ENCODE measurements at regions not wholly inside any gene's neighbourhood (a gene's known extent, or its start where the extent isn't known, plus 50 kb on each side); places are given as distances from the start of the nearest gene placed in this dataset.

DNA sequence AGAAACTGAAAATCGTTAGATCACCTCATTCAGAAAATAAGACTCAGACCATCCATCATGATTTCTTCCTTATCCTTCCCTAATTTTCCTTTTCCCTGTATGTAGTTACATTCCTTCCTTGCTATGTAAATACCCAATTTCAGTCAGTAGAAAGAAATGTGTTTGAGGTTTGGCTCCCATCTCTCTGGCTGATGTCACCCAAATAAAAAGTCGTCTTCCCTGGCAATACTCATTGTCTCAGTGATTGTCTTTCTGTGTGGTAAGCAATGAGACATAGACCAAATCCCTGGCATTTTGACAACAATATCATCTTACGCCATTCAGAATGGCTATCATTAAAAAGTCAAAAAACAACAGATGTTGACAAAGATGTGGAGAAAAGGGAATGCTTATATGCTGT is 303.9 kb upstream of the EDIL3 start:
- peak; percentile 52 for DNase-seq (ENCODE audit: low read depth, low spot score)

DNA sequence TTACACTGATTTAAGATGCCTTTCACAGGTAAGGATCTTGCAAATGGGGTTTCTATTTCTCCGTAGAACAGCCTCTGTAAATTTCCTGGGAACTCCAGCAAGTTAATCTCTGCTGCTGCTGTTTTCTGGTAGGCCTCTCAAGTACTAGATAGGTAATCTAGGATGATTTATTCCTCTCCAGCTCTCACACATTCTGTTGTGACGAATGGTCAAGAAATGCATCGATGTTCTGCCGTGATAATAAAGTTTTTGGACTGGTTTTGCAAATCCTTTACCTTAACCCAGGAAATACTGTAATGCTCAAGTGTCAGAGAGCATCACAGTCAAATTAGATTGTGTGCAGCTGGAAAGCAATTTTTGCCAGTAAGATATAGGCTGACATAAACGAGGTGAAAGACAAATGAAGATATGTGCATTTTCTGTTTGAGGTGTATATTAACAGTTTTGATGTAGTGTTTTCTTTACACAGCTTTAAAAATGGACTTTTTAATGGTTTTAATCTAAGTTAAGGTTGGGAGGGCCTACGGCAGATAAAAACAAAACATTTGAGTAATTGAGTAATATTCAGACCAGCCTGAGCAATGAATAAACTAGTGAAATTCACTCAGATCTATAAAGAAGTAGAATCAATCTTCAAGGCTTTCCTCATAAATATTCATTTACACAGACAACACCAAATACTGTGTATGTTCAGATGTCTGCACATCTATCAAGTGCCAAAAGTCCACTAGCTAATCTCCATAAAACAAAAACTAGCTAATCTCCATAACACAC is 300.6 kb upstream of the EDIL3 start:
- DNase-seq (ENCODE audit: low read depth, low spot score) = no peak

- DNase-seq (ENCODE audit: low read depth, low spot score) = no peak
These were observed 298.9 kb upstream of the EDIL3 start for GRCh38 chr5:84683594-84683993.

- no peak for DNase-seq (ENCODE audit: low read depth, low spot score)
These were observed 297.9 kb upstream of the EDIL3 start for GRCh38 chr5:84682531-84682930.

- no peak for DNase-seq (ENCODE audit: low read depth, low spot score)
These were observed 296.2 kb upstream of the EDIL3 start for GRCh38 chr5:84680908-84681307.

DNA sequence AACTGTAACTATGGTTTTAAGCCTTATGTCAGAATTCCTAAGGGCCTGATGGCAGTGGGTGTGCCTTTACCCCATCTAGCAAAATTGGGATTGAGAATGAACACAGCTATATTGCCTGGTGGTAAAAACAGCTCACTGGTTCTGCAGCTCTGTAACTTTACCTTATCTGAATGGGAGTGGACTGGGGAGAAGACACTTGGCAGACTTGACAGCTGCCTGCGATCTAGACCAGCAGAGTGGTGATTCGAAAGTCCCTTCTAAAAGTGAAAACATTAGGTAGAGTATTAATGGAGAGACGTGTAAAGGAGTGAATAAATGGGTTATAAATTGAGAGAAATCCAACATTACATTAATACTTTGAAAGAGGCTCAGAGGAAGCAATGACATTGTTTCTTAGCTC is 289.1 kb upstream of the EDIL3 start:
- DNase-seq (ENCODE audit: low read depth, low spot score) = no peak

GRCh38 chr5:84667576-84667975 is 282.9 kb upstream of the EDIL3 start:
- no peak for DNase-seq (ENCODE audit: low read depth, low spot score)

GRCh38 chr5:84650429-84650828 is 265.7 kb upstream of the EDIL3 start:
- no peak for DNase-seq (ENCODE audit: low read depth, low spot score)

DNA sequence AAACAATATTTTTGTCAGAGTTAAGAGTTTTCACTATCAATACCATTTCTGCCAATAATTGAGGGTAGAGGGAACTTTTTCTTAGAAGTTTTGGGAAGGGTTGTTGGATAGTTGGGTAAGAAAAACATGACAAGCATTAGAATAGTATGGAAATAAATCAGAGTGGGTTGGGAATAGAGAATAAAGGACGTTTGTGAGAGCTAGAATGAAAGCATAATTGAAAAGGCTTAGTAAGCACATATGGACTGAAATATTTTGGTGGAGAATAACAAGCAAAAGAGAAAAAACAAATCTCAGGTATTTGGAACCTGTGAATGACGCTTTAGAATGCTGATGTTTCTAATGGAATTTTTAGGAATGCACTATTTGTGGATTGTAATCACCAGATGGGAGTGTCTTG is 262.9 kb upstream of the EDIL3 start:
- DNase-seq (ENCODE audit: low read depth, low spot score) = no peak

GRCh38 chr5:84642795-84643194 is 258.1 kb upstream of the EDIL3 start:
- DNase-seq (ENCODE audit: low read depth, low spot score) = peak; percentile 4

- DNase-seq (ENCODE audit: low read depth, low spot score) = no peak
These were observed 257.6 kb upstream of the EDIL3 start for GRCh38 chr5:84642324-84642723.

- DNase-seq (ENCODE audit: low read depth, low spot score) = no peak
These were observed 253.1 kb upstream of the EDIL3 start for GRCh38 chr5:84637662-84638375.

- no peak for DNase-seq (ENCODE audit: low read depth, low spot score)
These were observed 250.8 kb upstream of the EDIL3 start for GRCh38 chr5:84635235-84636055.

- no peak for DNase-seq (ENCODE audit: low read depth, low spot score)
These were observed 249.6 kb upstream of the EDIL3 start for GRCh38 chr5:84634256-84634655.

GRCh38 chr5:84632418-84632817 is 247.7 kb upstream of the EDIL3 start:
- no peak for DNase-seq (ENCODE audit: low read depth, low spot score)

- no peak for DNase-seq (ENCODE audit: low read depth, low spot score)
These were observed 244.2 kb upstream of the EDIL3 start for GRCh38 chr5:84628918-84629317.

- no peak for DNase-seq (ENCODE audit: low read depth, low spot score)
These were observed 238.3 kb upstream of the EDIL3 start for GRCh38 chr5:84623019-84623418.

DNA sequence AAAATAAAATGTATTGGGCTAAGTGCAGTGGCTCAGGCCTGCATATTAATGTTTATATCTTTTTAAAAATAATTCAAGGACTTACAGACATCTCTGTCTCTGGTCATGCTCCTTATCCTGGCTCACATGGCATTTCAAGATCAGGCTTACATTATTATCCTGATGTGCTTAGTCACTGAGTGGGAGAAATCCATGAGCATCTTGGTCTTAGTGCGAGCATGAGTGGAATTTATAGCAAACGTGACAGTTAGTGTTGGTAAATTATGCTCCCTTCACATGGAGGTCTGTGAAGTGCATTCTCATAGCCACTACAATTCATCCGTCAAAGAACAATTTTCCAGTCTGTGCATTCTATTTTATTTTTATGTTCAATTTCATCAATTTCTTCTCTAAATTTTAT is 237.8 kb upstream of the EDIL3 start:
- DNase-seq (ENCODE audit: low read depth, low spot score) = no peak

DNA sequence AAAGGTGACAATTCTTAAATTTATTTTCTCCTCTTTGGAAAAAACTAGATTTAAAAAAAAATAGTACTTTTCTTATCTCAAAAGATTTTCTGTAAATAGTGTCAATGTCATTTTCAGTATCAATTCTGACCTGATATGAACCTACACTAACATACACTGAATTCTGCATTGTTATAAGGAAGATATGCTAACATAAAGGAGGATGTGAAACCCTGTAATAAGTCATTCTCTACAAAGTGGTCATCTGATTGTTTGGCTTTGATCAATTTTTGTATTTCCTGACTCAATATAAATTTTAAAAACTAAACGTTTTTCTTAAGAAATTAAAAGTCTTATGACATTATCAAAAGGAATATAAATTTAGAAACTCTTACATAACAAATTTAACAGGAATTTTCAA is 233.6 kb upstream of the EDIL3 start:
- no peak for DNase-seq (ENCODE audit: low read depth, low spot score)

DNA sequence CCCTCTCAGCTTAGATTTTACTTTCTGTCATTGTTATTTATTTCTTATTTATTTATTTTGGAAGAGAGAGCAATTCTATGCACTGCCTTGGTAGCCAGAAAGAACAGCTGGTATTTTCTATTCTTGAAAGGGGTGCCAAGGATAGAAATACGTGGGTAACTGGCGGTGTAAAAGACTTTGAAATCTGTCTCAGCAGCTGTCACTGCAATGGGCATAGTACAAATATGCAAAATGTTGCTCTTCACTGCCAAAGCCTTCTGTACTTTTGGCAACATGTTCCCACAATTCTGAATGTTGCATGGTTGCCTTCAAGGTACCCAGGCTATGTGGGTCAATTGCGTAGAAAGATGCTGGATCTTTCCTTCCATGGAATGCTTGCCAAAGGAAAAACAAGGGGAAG is 230.2 kb upstream of the EDIL3 start:
- DNase-seq (ENCODE audit: low read depth, low spot score) = no peak

DNA sequence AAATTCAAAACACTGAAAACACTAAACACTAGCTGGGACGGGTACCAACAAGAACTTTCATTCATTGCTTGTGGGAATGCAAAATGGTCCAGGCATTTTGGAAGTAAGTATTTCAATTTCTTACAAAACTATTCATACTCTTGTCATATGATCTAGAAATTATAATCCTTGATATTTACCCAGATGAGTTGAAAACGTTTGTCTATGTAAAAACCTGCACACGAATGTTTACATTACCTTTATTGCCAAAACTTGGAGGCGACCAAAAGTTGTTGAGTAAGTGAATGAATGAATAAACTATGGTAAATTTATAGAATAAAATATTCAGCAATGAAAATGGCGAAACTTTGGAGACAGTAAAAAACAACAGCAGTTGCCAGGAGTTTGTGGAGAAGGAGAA is 222.1 kb upstream of the EDIL3 start:
- DNase-seq (ENCODE audit: low read depth, low spot score) = no peak

- no peak for DNase-seq (ENCODE audit: low read depth, low spot score)
These were observed 220.6 kb upstream of the EDIL3 start for GRCh38 chr5:84605241-84605640.

Measured in brain pericyte (primary cell).